ENCODE measurements at regions not wholly inside any gene's neighbourhood (a gene's known extent, or its start where the extent isn't known, plus 50 kb on each side); places are given as distances from the start of the nearest gene placed in this dataset.

- Histone ChIP-seq H2BK12ac (ENCODE audit: low read length in 2 of 2) (no peak overlapping the region), H3K4me3 (ENCODE audit: insufficient read depth in 1 of 2, low read depth in 1 of 2, low read length in 2 of 2) (no peak overlapping the region), H2AFZ (ENCODE audit: low read depth, low read length) (no peak overlapping the region), H2BK15ac (ENCODE audit: low read depth, poor library complexity, severe bottlenecking) (no peak overlapping the region), H3K27me3 (ENCODE audit: control insufficient read depth in 1 of 2, insufficient read depth in 1 of 2, low read length in 2 of 2) (no peaks in the 10 kb centered on the region), H3K4me2 (ENCODE audit: low read length, poor library complexity, severe bottlenecking) (no peak overlapping the region), H3K36me3 (ENCODE audit: control insufficient read depth in 1 of 2, insufficient read depth in 2 of 2, low read depth in 1 of 2, low read length in 2 of 2) (no peaks in the 10 kb centered on the region), H2BK120ac (ENCODE audit: low read depth, low read length) (no peak overlapping the region), H3K9me3 (ENCODE audit: control insufficient read depth, low read length) (peaks cover 9% of the 10 kb centered on the region), H3K9ac (ENCODE audit: low read length) (no peak overlapping the region), H3K14ac (ENCODE audit: low read length in 2 of 2) (no peak overlapping the region), H2AK5ac (ENCODE audit: low read length, severe bottlenecking) (no peak overlapping the region), H3K27ac (ENCODE audit: low read length, poor library complexity, severe bottlenecking) (no peak overlapping the region), H2BK5ac (ENCODE audit: low read depth, low read length, poor library complexity, severe bottlenecking) (no peak overlapping the region), H3K4ac (ENCODE audit: low read depth in 1 of 2, low read length in 2 of 2) (no peak overlapping the region), H3K4me1 (ENCODE audit: control insufficient read depth, insufficient read depth, low read depth, low read length) (no peaks in the 10 kb centered on the region), H3K23ac (ENCODE audit: low read length in 2 of 2) (no peak overlapping the region), H4K8ac (ENCODE audit: low read length) (no peak overlapping the region), H4K91ac (ENCODE audit: low read length) (no peak overlapping the region), H3K18ac (ENCODE audit: low read depth in 1 of 2, low read length in 2 of 2) (no peak overlapping the region), H3K79me1 (replicated peaks; ENCODE audit: low read length, poor library complexity, severe bottlenecking) (no peaks in the 10 kb centered on the region)
- no peak for DNase-seq
- WGBS = 83% methylated on average over 5 of the region's 6 CpGs
Observed at GRCh38 chr6:62357835-62358234, 71.8 kb upstream of the KHDRBS2 start.

- Histone ChIP-seq H4K91ac (ENCODE audit: low read length) (no peak overlapping the region), H2BK12ac (ENCODE audit: low read length in 2 of 2) (no peak overlapping the region), H2AK5ac (ENCODE audit: low read length, severe bottlenecking) (no peak overlapping the region), H3K23ac (ENCODE audit: low read length in 2 of 2) (no peak overlapping the region), H3K9ac (ENCODE audit: low read length) (no peak overlapping the region), H2BK120ac (ENCODE audit: low read depth, low read length) (no peak overlapping the region), H2BK5ac (ENCODE audit: low read depth, low read length, poor library complexity, severe bottlenecking) (no peak overlapping the region), H3K27me3 (ENCODE audit: control insufficient read depth in 1 of 2, insufficient read depth in 1 of 2, low read length in 2 of 2) (no peaks in the 10 kb centered on the region), H4K8ac (ENCODE audit: low read length) (no peak overlapping the region), H3K4me3 (ENCODE audit: insufficient read depth in 1 of 2, low read depth in 1 of 2, low read length in 2 of 2) (no peak overlapping the region), H3K36me3 (ENCODE audit: control insufficient read depth in 1 of 2, insufficient read depth in 2 of 2, low read depth in 1 of 2, low read length in 2 of 2) (no peaks in the 10 kb centered on the region), H3K27ac (ENCODE audit: low read length, poor library complexity, severe bottlenecking) (no peak overlapping the region), H3K79me1 (replicated peaks; ENCODE audit: low read length, poor library complexity, severe bottlenecking) (no peaks in the 10 kb centered on the region), H3K18ac (ENCODE audit: low read depth in 1 of 2, low read length in 2 of 2) (no peak overlapping the region), H3K4me1 (ENCODE audit: control insufficient read depth, insufficient read depth, low read depth, low read length) (no peaks in the 10 kb centered on the region), H2BK15ac (ENCODE audit: low read depth, poor library complexity, severe bottlenecking) (no peak overlapping the region), H3K14ac (ENCODE audit: low read length in 2 of 2) (no peak overlapping the region), H3K9me3 (ENCODE audit: control insufficient read depth, low read length) (peaks cover 9% of the 10 kb centered on the region), H3K4me2 (ENCODE audit: low read length, poor library complexity, severe bottlenecking) (no peak overlapping the region), H2AFZ (ENCODE audit: low read depth, low read length) (no peak overlapping the region), H3K4ac (ENCODE audit: low read depth in 1 of 2, low read length in 2 of 2) (no peak overlapping the region)
- WGBS = 92% methylated on average over 1 of the region's 1 CpG
- DNase-seq = no peak
Observed at GRCh38 chr6:62354261-62354660, 68.2 kb upstream of the KHDRBS2 start.

GRCh38 chr6:62345962-62346689 is 60.1 kb upstream of the KHDRBS2 start:
- H3K36me3 ChIP-seq (ENCODE audit: control insufficient read depth in 1 of 2, insufficient read depth in 2 of 2, low read depth in 1 of 2, low read length in 2 of 2) = no peaks in the 10 kb centered on the region
- H3K4ac ChIP-seq (ENCODE audit: low read depth in 1 of 2, low read length in 2 of 2) = no peak overlapping the region
- H2AK5ac ChIP-seq (ENCODE audit: low read length, severe bottlenecking) = no peak overlapping the region
- H2BK5ac ChIP-seq (ENCODE audit: low read depth, low read length, poor library complexity, severe bottlenecking) = no peak overlapping the region
- H3K23ac ChIP-seq (ENCODE audit: low read length in 2 of 2) = no peak overlapping the region
- H2BK15ac ChIP-seq (ENCODE audit: low read depth, poor library complexity, severe bottlenecking) = no peak overlapping the region
- no peak overlapping the region for H2BK12ac ChIP-seq (ENCODE audit: low read length in 2 of 2)
- no peak overlapping the region for H2BK120ac ChIP-seq (ENCODE audit: low read depth, low read length)
- H4K91ac ChIP-seq (ENCODE audit: low read length) = no peak overlapping the region
- H4K8ac ChIP-seq (ENCODE audit: low read length) = no peak overlapping the region
- H3K4me3 ChIP-seq (ENCODE audit: insufficient read depth in 1 of 2, low read depth in 1 of 2, low read length in 2 of 2) = no peak overlapping the region
- no peak overlapping the region for H3K27ac ChIP-seq (ENCODE audit: low read length, poor library complexity, severe bottlenecking)
- H3K4me1 ChIP-seq (ENCODE audit: control insufficient read depth, insufficient read depth, low read depth, low read length) = no peaks in the 10 kb centered on the region
- no peak overlapping the region for H3K4me2 ChIP-seq (ENCODE audit: low read length, poor library complexity, severe bottlenecking)
- WGBS = 66% methylated on average over 5 of the region's 5 CpGs
- H2AFZ ChIP-seq (ENCODE audit: low read depth, low read length) = no peak overlapping the region
- no peak for DNase-seq
- no peak overlapping the region for H3K9ac ChIP-seq (ENCODE audit: low read length)
- no peak overlapping the region for H3K14ac ChIP-seq (ENCODE audit: low read length in 2 of 2)
- no peaks in the 10 kb centered on the region for H3K79me1 ChIP-seq (replicated peaks; ENCODE audit: low read length, poor library complexity, severe bottlenecking)
- no peaks in the 10 kb centered on the region for H3K9me3 ChIP-seq (ENCODE audit: control insufficient read depth, low read length)
- no peaks in the 10 kb centered on the region for H3K27me3 ChIP-seq (ENCODE audit: control insufficient read depth in 1 of 2, insufficient read depth in 1 of 2, low read length in 2 of 2)
- no peak overlapping the region for H3K18ac ChIP-seq (ENCODE audit: low read depth in 1 of 2, low read length in 2 of 2)

GRCh38 chr6:62345446-62345845 is 59.4 kb upstream of the KHDRBS2 start:
- 78% methylated on average over 7 of the region's 7 CpGs for WGBS
- Histone ChIP-seq H2AK5ac (ENCODE audit: low read length, severe bottlenecking) (no peak overlapping the region), H2AFZ (ENCODE audit: low read depth, low read length) (no peak overlapping the region), H3K4ac (ENCODE audit: low read depth in 1 of 2, low read length in 2 of 2) (no peak overlapping the region), H3K14ac (ENCODE audit: low read length in 2 of 2) (no peak overlapping the region), H2BK15ac (ENCODE audit: low read depth, poor library complexity, severe bottlenecking) (no peak overlapping the region), H2BK12ac (ENCODE audit: low read length in 2 of 2) (no peak overlapping the region), H2BK120ac (ENCODE audit: low read depth, low read length) (no peak overlapping the region), H4K8ac (ENCODE audit: low read length) (no peak overlapping the region), H4K91ac (ENCODE audit: low read length) (no peak overlapping the region), H3K27ac (ENCODE audit: low read length, poor library complexity, severe bottlenecking) (no peak overlapping the region), H3K4me1 (ENCODE audit: control insufficient read depth, insufficient read depth, low read depth, low read length) (no peaks in the 10 kb centered on the region), H3K9me3 (ENCODE audit: control insufficient read depth, low read length) (no peaks in the 10 kb centered on the region), H3K4me3 (ENCODE audit: insufficient read depth in 1 of 2, low read depth in 1 of 2, low read length in 2 of 2) (no peak overlapping the region), H3K36me3 (ENCODE audit: control insufficient read depth in 1 of 2, insufficient read depth in 2 of 2, low read depth in 1 of 2, low read length in 2 of 2) (no peaks in the 10 kb centered on the region), H3K79me1 (replicated peaks; ENCODE audit: low read length, poor library complexity, severe bottlenecking) (no peaks in the 10 kb centered on the region), H3K27me3 (ENCODE audit: control insufficient read depth in 1 of 2, insufficient read depth in 1 of 2, low read length in 2 of 2) (no peaks in the 10 kb centered on the region), H3K9ac (ENCODE audit: low read length) (no peak overlapping the region), H3K4me2 (ENCODE audit: low read length, poor library complexity, severe bottlenecking) (no peak overlapping the region), H3K18ac (ENCODE audit: low read depth in 1 of 2, low read length in 2 of 2) (no peak overlapping the region), H3K23ac (ENCODE audit: low read length in 2 of 2) (no peak overlapping the region), H2BK5ac (ENCODE audit: low read depth, low read length, poor library complexity, severe bottlenecking) (no peak overlapping the region)
- no peak for DNase-seq
